Neural progenitor cell (in vitro differentiated cells): ENCODE measurements at regions not wholly inside any gene's neighbourhood (a gene's known extent, or its start where the extent isn't known, plus 50 kb on each side); places are given as distances from the start of the nearest gene placed in this dataset.

ENCODE experiments used
- DNase-seq: peaks from one replicate; pipeline ENCODE4 v3.0.0-alpha.2; 2016; ENCODE audit warnings: low spot score
- H2AFZ ChIP-seq: fragments of 200-600 bp; sonication (generic); replicated peaks from 2 replicates; pipeline ENCODE4 v1.6.1; 2016; ENCODE audit warnings: antibody characterized with exemption
- H3F3A ChIP-seq: fragments of 200-600 bp; sonication (generic); 2 replicates; pipeline ENCODE4 v1.6.1; 2016; ENCODE audit warnings: antibody characterized with exemption, low read depth
- H3K27ac ChIP-seq: fragments of 200-600 bp; sonication (generic); 2 replicates; pipeline ENCODE4 v1.5.1; 2016; ENCODE audit warnings: mild to moderate bottlenecking
- H3K27me3 ChIP-seq: fragments of 200-600 bp; sonication (generic); 2 replicates; pipeline ENCODE4 v1.6.1; 2016; ENCODE audit warnings: mild to moderate bottlenecking, moderate library complexity
- H3K36me3 ChIP-seq: fragments of 200-600 bp; sonication (generic); 2 replicates; pipeline ENCODE4 v1.5.1; 2016
- H3K4me1 ChIP-seq: fragments of 200-600 bp; sonication (generic); 2 replicates; pipeline ENCODE4 v1.6.1; 2016; ENCODE audit warnings: mixed run types
- H3K4me2 ChIP-seq: fragments of 200-600 bp; sonication (generic); 2 replicates; pipeline ENCODE4 v1.6.1; 2016
- H3K4me3 ChIP-seq: fragments of 200-600 bp; sonication (generic); 2 replicates; pipeline ENCODE4 v1.5.1; 2016
- H3K79me2 ChIP-seq: fragments of 200-600 bp; sonication (generic); 2 replicates; pipeline ENCODE4 v1.6.1; 2016; ENCODE audit warnings: low read depth
- H3K9ac ChIP-seq: fragments of 200-600 bp; sonication (generic); 2 replicates; pipeline ENCODE4 v1.6.1; 2016
- H3K9me3 ChIP-seq: fragments of 200-600 bp; sonication (generic); 2 replicates; pipeline ENCODE4 v1.5.1; 2016; ENCODE audit warnings: low read depth
- H4K20me1 ChIP-seq: fragments of 200-600 bp; sonication (generic); 2 replicates; pipeline ENCODE4 v1.6.1; 2016; ENCODE audit warnings: low read depth
- H3K27ac Mint-ChIP-seq: 3 replicates; pipeline ENCODE4 v1.8.0; 2021; ENCODE audit warnings: mixed read lengths
- H3K27me3 Mint-ChIP-seq: 2 replicates; pipeline ENCODE4 v1.8.0; 2022; ENCODE audit warnings: low read depth, mild to moderate bottlenecking, inconsistent platforms, moderate library complexity, mixed read lengths; ENCODE audit not compliant: insufficient read depth
- H3K36me3 Mint-ChIP-seq: 3 replicates; pipeline ENCODE4 v1.8.0; 2021; ENCODE audit warnings: mixed read lengths
- H3K4me1 Mint-ChIP-seq: 3 replicates; pipeline ENCODE4 v1.8.0; 2021; ENCODE audit warnings: mixed read lengths
- H3K4me3 Mint-ChIP-seq: 3 replicates; pipeline ENCODE4 v1.8.0; 2021; ENCODE audit warnings: mild to moderate bottlenecking, moderate library complexity, mixed read lengths
- H3K9me3 Mint-ChIP-seq: 3 replicates; pipeline ENCODE4 v1.8.0; 2020; ENCODE audit warnings: mixed read lengths
- CTCF ChIP-seq: fragments of 200-600 bp; sonication (generic); IDR thresholded peaks from 2 replicates; pipeline ENCODE4 v1.5.1; 2017; ENCODE audit warnings: antibody characterized with exemption, mild to moderate bottlenecking
- EZH2 ChIP-seq: fragments of 200-600 bp; sonication (generic); IDR thresholded peaks from 2 replicates; pipeline ENCODE4 v1.6.1; 2017; ENCODE audit warnings: antibody characterized with exemption, mild to moderate bottlenecking, moderate library complexity
- EZH2phosphoT487 ChIP-seq: fragments of 200-600 bp; sonication (generic); IDR thresholded peaks from 2 replicates; pipeline ENCODE4 v1.6.1; 2017; ENCODE audit warnings: antibody characterized with exemption

GRCh38 chr2:183490489-183490888, 366.2 kb downstream of the NUP35 start:
- DNase-seq = no peak
- TF ChIP-seq EZH2 = no peak
- TF ChIP-seq EZH2phosphoT487 = no peak
- no peak for TF ChIP-seq CTCF
- Mint-ChIP-seq H3K27ac (no peak overlapping the region), H3K4me3 (no peak overlapping the region), H3K36me3 (no peaks in the 10 kb centered on the region), H3K4me1 (no peaks in the 10 kb centered on the region), H3K27me3 (no peaks in the 10 kb centered on the region), H3K9me3 (no peaks in the 10 kb centered on the region)
- H4K20me1 ChIP-seq = no peaks in the 10 kb centered on the region
- H3K4me1 ChIP-seq = peaks cover 7% of the 10 kb centered on the region
- no peaks in the 10 kb centered on the region for H3K36me3 ChIP-seq
- no peaks in the 10 kb centered on the region for H3K27me3 ChIP-seq
- H3K9ac ChIP-seq = no peak overlapping the region
- H3F3A ChIP-seq = no peaks in the 10 kb centered on the region
- no peak overlapping the region for H3K27ac ChIP-seq
- no peak overlapping the region for H3K4me2 ChIP-seq
- no peaks in the 10 kb centered on the region for H3K9me3 ChIP-seq
- no peak overlapping the region for H3K4me3 ChIP-seq
- H3K79me2 ChIP-seq = no peaks in the 10 kb centered on the region
- no peak overlapping the region for H2AFZ ChIP-seq

GRCh38 chr2:183490914-183491313, 366.7 kb downstream of the NUP35 start:
- TF ChIP-seq CTCF (no peak), EZH2 (no peak), EZH2phosphoT487 (no peak)
- H3K9me3 Mint-ChIP-seq = no peaks in the 10 kb centered on the region
- H2AFZ ChIP-seq = no peak overlapping the region

GRCh38 chr2:183493040-183493439, 368.8 kb downstream of the NUP35 start:
- H3K27ac Mint-ChIP-seq = no peak overlapping the region

More at GRCh38 chr2:183490914-183491313, 366.7 kb downstream of the NUP35 start:
- H3K4me1 ChIP-seq = peaks cover 7% of the 10 kb centered on the region
- no peaks in the 10 kb centered on the region for H3K36me3 Mint-ChIP-seq
- H3F3A ChIP-seq = no peaks in the 10 kb centered on the region
- H3K4me1 Mint-ChIP-seq = no peaks in the 10 kb centered on the region
- H3K27me3 Mint-ChIP-seq = no peaks in the 10 kb centered on the region
- no peak overlapping the region for H3K4me3 ChIP-seq
- no peaks in the 10 kb centered on the region for H3K9me3 ChIP-seq
- no peaks in the 10 kb centered on the region for H3K79me2 ChIP-seq
- H4K20me1 ChIP-seq = no peaks in the 10 kb centered on the region
- H3K4me3 Mint-ChIP-seq = no peak overlapping the region
- no peak overlapping the region for H3K27ac Mint-ChIP-seq
- no peak for DNase-seq
- no peak overlapping the region for H3K9ac ChIP-seq
- no peaks in the 10 kb centered on the region for H3K36me3 ChIP-seq
- no peak overlapping the region for H3K4me2 ChIP-seq
- H3K27ac ChIP-seq = no peak overlapping the region
- no peaks in the 10 kb centered on the region for H3K27me3 ChIP-seq

More at GRCh38 chr2:183493040-183493439, 368.8 kb downstream of the NUP35 start:
- H3K9me3 ChIP-seq = no peaks in the 10 kb centered on the region
- DNase-seq = no peak
- peak overlapping the region; percentile 55 for H2AFZ ChIP-seq
- H3K4me2 ChIP-seq = no peak overlapping the region
- H3K9ac ChIP-seq = no peak overlapping the region
- Mint-ChIP-seq H3K4me1 (no peaks in the 10 kb centered on the region), H3K9me3 (no peaks in the 10 kb centered on the region), H3K4me3 (no peak overlapping the region), H3K27me3 (no peaks in the 10 kb centered on the region), H3K36me3 (no peaks in the 10 kb centered on the region)
- no peaks in the 10 kb centered on the region for H3K79me2 ChIP-seq
- H3K27me3 ChIP-seq = no peaks in the 10 kb centered on the region
- H3K27ac ChIP-seq = no peak overlapping the region
- no peaks in the 10 kb centered on the region for H3K4me1 ChIP-seq
- no peak overlapping the region for H3K4me3 ChIP-seq
- no peaks in the 10 kb centered on the region for H3F3A ChIP-seq
- no peak for TF ChIP-seq EZH2phosphoT487
- TF ChIP-seq CTCF = no peak
- TF ChIP-seq EZH2 = no peak
- no peaks in the 10 kb centered on the region for H4K20me1 ChIP-seq
- H3K36me3 ChIP-seq = no peaks in the 10 kb centered on the region
